Small intestine (tissue), 7 donors: ENCODE measurements at regions not wholly inside any gene's neighbourhood (a gene's known extent, or its start where the extent isn't known, plus 50 kb on each side); places are given as distances from the start of the nearest gene placed in this dataset.

ENCODE experiments used
- DNase-seq, 2 donors: peaks; one replicate each; pipeline versions ENCODE4 v3.0.0 to v3.0.0-alpha.2; 2013
- FAIRE-seq: peaks from 2 replicates; lab custom pipeline; 2012; peaks lifted over from hg19 to GRCh38; lab: Jason Lieb, UNC
- H3K27ac ChIP-seq, 3 donors: one replicate each; pipeline ENCODE4 v1.5.1; 2013; ENCODE audit warnings: low read length in 2 of 3, mild to moderate bottlenecking in 2 of 3, control low read depth in 1 of 3, inconsistent platforms in 1 of 3, low read depth in 1 of 3, moderate library complexity in 1 of 3
- H3K27me3 ChIP-seq, 3 donors: one replicate each; pipeline ENCODE4 v1.6.1; 2013; ENCODE audit warnings: low read length in 3 of 3, inconsistent platforms in 1 of 3; ENCODE audit not compliant: control insufficient read depth in 3 of 3, insufficient read depth in 3 of 3
- H3K36me3 ChIP-seq, 3 donors: one replicate each; pipeline ENCODE4 v1.6.1; 2013; ENCODE audit warnings: low read length in 3 of 3, inconsistent platforms in 1 of 3, low read depth in 1 of 3, mild to moderate bottlenecking in 1 of 3, moderate library complexity in 1 of 3; ENCODE audit not compliant: control insufficient read depth in 3 of 3, insufficient read depth in 2 of 3
- H3K4me1 ChIP-seq, 3 donors: one replicate each; pipeline ENCODE4 v1.6.1; 2013; ENCODE audit warnings: low read length in 2 of 3, inconsistent platforms in 1 of 3, low read depth in 1 of 3, mild to moderate bottlenecking in 1 of 3, moderate library complexity in 1 of 3; ENCODE audit not compliant: control insufficient read depth in 3 of 3, insufficient read depth in 2 of 3
- H3K4me3 ChIP-seq, 3 donors: one replicate each; pipeline ENCODE4 v1.5.1; 2013; ENCODE audit warnings: low read length in 3 of 3, control low read depth in 1 of 3, inconsistent platforms in 1 of 3, low read depth in 1 of 3, mild to moderate bottlenecking in 1 of 3, moderate library complexity in 1 of 3
- H3K9me3 ChIP-seq, 2 donors: one replicate each; pipeline ENCODE4 v1.6.1; 2013; ENCODE audit warnings: low read depth in 1 of 2, low read length in 1 of 2; ENCODE audit not compliant: control insufficient read depth in 2 of 2, insufficient read depth in 1 of 2
- WGBS, 3 donors: extraction: QIAGEN DNeasy Blood & Tissue Kit; methylation state at CpG; one replicate each; pipeline ENCODE4 v1.1.7; 2013; 5-methylcytosine and 5-hydroxymethylcytosine counted together
- donor health status: healthy with polysubstance abuse.
- donor health status: control.
- donor health status: control.
- donor health status: Bipolar disorder and iron deficiency.
- donor health status: healthy.

DNA sequence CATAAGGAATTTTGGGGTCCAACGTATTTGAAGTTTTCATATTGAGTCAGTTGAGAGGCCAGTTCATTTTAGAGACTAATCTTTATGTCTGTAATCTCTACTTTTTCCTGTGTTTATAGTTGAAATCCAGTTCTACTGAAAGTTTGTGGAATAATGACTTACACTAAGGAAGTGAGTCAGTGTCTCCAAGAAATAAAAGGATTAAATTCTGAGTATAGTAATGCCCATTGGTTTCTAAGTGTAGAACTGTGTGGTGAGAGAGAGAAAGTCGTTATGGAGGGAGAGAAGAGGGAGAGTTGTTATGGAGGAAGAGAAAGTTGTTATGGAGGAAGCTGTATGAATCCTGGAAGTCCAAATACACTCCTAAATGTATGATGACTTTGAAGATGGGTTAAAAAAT, 264.6 kb upstream of the HAND2 start:
- 29 to 41% (median 30%) methylated on average over 2 of the region's 2 CpGs for WGBS, 3 donors
- Histone ChIP-seq H3K27me3 (no peaks in the 10 kb centered on the region), H3K4me3 (no peak overlapping the region), H3K27ac (no peak overlapping the region), H3K36me3 (no peaks in the 10 kb centered on the region), H3K9me3 (no peaks in the 10 kb centered on the region), H3K4me1 (no peaks in the 10 kb centered on the region)
- DNase-seq: no peak
- no peak for FAIRE-seq

DNA sequence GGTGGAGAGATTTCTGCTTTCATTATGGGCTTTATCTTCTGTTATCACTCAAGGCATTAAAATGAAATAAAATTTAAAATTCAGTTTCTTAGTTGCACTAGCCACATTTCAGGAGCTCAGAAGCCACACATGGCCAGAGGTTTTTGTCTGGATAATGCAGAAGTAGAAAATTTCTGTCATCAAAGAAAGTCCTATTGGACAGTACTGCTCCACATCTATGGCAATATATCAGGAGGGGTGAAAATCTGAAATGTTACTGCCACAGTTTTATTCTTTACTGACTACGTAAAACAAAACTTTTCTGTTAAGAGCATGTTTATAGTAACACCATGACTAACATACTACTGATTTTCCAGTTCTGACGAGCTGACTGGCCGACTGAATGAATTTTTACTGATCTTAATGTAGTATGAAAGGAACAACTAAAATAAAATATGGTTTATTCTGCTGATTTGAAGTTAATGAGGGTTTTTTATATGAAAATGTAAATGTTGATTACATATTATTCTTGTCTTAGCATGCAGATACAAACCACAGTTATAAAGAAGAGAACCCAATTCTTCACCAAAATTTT, 264.0 kb upstream of the HAND2 start:
- no peak overlapping the region for H3K4me3 ChIP-seq
- DNase-seq (no peak), FAIRE-seq (no peak)
- WGBS, 3 donors: 71 to 85% (median 78%) methylated on average over 3 of the region's 3 CpGs
- H3K27ac ChIP-seq: no peak overlapping the region
- no peaks in the 10 kb centered on the region for H3K36me3 ChIP-seq
- no peaks in the 10 kb centered on the region for H3K4me1 ChIP-seq
- H3K27me3 ChIP-seq: no peaks in the 10 kb centered on the region
- no peaks in the 10 kb centered on the region for H3K9me3 ChIP-seq

DNA sequence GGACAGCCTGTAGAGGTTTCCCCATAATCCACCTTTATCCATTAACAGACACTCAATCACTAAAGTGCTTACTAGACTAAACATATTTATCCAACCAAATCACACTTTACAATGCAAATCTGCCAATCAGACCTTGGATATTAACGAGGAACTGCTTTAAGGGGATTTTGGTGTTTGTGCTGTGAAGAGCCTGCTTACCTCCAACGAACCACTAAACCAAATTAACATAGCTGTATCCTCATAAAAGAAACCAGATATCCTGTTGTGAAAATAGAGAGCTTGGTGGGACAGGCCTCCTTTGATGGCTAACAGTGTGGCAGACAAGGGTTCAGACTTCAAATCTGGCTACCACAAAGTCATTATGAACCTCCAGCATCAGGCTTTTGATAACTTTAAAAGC, 252.6 kb upstream of the HAND2 start:
- H3K4me3 ChIP-seq: no peak overlapping the region
- H3K4me1 ChIP-seq: no peaks in the 10 kb centered on the region
- no peak overlapping the region for H3K27ac ChIP-seq
- H3K36me3 ChIP-seq: no peaks in the 10 kb centered on the region
- peaks cover 0 to 15% of the 10 kb centered on the region in 2 donors for H3K9me3 ChIP-seq
- H3K27me3 ChIP-seq: no peaks in the 10 kb centered on the region
- DNase-seq: no peak
- no peak for FAIRE-seq
- WGBS, 3 donors: 4 to 28% (median 14%) methylated on average over 2 of the region's 2 CpGs

DNA sequence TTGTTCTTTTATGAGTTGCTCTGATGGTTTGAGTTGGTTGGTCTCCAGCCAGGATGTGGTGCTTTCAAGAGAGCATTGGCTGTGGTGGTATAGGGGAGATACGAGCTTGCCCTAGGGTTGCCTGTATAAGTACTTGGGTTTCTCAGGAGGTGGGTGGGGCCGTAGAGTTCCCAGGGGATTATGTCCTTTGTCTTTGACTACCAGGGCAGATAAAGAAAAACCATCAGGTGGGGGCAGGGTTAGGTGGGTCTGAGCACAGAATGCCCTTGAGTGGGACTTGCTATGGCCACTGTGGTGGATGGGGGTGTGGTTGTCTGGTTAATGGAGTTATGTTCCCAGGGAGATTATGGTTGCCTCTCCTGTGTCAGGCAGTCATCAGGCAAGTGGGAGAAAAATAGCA, 247.9 kb upstream of the HAND2 start:
- H3K9me3 ChIP-seq: peaks cover 0 to 9% of the 10 kb centered on the region in 2 donors
- no peaks in the 10 kb centered on the region for H3K4me1 ChIP-seq
- no peaks in the 10 kb centered on the region for H3K27me3 ChIP-seq
- WGBS, 3 donors: 58 to 77% (median 63%) methylated on average over 2 of the region's 2 CpGs
- H3K4me3 ChIP-seq: no peak overlapping the region
- H3K36me3 ChIP-seq: no peaks in the 10 kb centered on the region
- H3K27ac ChIP-seq: no peak overlapping the region
- DNase-seq (no peak), FAIRE-seq (no peak)

DNA sequence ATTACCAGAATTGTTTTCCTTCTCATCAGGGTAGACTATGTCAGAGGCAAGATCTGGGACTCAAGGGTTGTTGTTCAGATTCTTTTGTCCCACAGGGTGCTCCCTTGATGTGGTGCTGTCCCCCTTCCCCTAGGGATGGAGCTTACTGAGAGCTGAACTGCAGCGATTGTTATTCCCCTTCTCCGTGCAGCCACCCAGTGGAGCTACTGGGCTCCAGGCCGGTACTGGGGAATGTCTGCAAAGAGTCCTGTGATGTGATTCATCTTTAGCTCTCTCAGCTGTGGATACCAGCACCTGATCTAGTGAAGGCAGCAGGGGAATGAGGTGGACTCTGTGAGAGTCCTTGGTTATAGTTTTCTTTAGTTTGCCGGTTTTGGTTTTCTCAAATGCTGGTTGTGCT, 247.4 kb upstream of the HAND2 start:
- 78 to 81% (median 79%) methylated on average over 4 of the region's 4 CpGs for WGBS, 3 donors
- no peak overlapping the region for H3K4me3 ChIP-seq
- no peak for DNase-seq
- no peak for FAIRE-seq
- H3K4me1 ChIP-seq: no peaks in the 10 kb centered on the region
- H3K27ac ChIP-seq: no peak overlapping the region
- no peaks in the 10 kb centered on the region for H3K27me3 ChIP-seq
- H3K9me3 ChIP-seq: peaks cover 0 to 9% of the 10 kb centered on the region in 2 donors
- H3K36me3 ChIP-seq: no peaks in the 10 kb centered on the region

DNA sequence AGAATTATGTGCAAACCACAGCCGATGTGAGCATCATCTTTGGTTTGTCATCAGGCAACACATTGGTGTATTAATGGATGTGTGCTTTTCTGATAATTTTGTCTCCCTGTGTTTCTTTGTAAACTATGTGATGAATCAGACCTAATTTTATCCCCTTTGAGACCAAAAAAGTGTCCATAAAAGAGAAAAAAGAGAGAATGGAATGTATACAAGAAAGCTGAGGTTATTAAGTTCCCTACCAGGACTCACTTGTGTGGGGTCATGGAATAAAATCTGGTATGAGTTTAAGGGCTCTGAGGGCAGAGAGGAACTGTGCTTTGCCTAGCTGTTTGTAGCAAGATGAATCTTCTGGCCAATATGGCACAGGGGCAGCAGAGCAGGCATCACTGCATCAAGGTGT, 239.5 kb upstream of the HAND2 start:
- 86 to 94% (median 89%) methylated on average over 1 of the region's 1 CpG for WGBS, 3 donors
- Histone ChIP-seq H3K27ac (no peak overlapping the region), H3K27me3 (no peaks in the 10 kb centered on the region), H3K4me1 (no peaks in the 10 kb centered on the region), H3K9me3 (no peaks in the 10 kb centered on the region), H3K4me3 (no peak overlapping the region), H3K36me3 (no peaks in the 10 kb centered on the region)
- no peak for DNase-seq
- no peak for FAIRE-seq

DNA sequence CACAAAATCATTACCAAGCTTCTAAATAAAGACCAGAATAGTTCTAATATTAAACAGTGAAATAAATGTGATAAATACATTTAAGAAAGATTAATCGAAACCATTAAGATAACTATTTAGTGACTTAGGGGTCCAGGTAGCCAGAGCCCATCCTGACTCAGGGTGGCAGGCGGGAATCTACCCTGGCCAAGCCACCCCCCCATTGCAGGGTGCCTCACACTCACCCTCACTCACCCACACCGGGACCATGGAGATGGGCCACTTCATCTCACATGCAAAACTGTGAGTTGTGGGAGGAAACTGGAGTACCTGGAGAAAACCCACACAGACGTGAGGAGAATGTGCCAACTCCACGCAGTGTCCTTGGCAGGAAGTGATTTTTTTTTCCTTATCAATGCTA, 237.6 kb upstream of the HAND2 start:
- Histone ChIP-seq H3K27me3 (no peaks in the 10 kb centered on the region), H3K27ac (no peak overlapping the region), H3K4me3 (no peak overlapping the region), H3K36me3 (no peaks in the 10 kb centered on the region), H3K9me3 (no peaks in the 10 kb centered on the region), H3K4me1 (no peaks in the 10 kb centered on the region)
- 64 to 75% (median 73%) methylated on average over 5 of the region's 5 CpGs for WGBS, 3 donors
- no peak for FAIRE-seq
- DNase-seq: no peak

DNA sequence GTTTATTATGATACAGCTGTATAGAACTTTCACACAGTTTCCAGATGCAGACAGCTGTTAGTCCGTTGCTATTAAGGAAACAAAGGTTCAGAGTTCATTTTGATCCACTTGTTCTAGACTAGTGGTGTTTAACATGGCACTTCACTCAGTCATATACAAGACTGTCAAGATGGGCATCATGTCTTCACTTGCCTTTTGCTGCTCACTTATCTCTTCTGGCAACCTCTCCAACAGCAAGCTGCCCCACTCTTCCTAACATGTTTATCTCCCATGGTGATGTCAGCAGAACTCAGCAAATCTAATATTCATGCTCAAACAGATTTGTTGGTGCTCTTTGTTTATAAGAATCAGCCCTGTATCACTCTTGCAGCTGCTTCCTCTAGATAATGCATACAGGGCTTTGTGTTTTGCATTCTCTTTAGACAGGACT, 236.2 kb upstream of the HAND2 start:
- FAIRE-seq (no peak), DNase-seq (peak in 1 of 2 donors; percentile 11)
- no peak overlapping the region for H3K27ac ChIP-seq
- H3K36me3 ChIP-seq: no peaks in the 10 kb centered on the region
- H3K9me3 ChIP-seq: no peaks in the 10 kb centered on the region
- no peaks in the 10 kb centered on the region for H3K4me1 ChIP-seq
- no peak overlapping the region for H3K4me3 ChIP-seq
- no peaks in the 10 kb centered on the region for H3K27me3 ChIP-seq
- WGBS, 3 donors: 9 to 19% (median 9%) methylated on average over 1 of the region's 1 CpG

DNA sequence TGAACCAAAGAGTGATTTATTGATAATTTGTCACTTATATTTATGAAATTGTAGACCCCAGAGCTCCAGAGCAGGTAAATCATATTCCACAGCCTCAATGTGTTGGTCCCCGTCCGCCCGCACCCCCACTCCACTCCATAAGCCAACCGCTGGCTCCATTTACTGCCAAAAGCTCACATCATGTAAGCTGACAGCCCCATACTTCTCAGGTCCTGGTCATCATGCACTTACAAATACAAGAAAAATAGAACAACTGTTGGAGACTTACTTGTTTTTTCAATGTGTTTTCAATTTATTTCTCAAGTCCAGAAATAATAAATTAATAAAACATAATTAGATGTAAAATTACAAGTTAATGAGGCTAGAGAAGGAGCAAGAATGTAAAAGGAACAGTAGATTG, 235.7 kb upstream of the HAND2 start:
- 73 to 93% (median 88%) methylated on average over 4 of the region's 4 CpGs for WGBS, 3 donors
- FAIRE-seq (no peak), DNase-seq (no peak)
- H3K36me3 ChIP-seq: no peaks in the 10 kb centered on the region
- H3K4me3 ChIP-seq: no peak overlapping the region
- H3K27ac ChIP-seq: no peak overlapping the region
- no peaks in the 10 kb centered on the region for H3K4me1 ChIP-seq
- no peaks in the 10 kb centered on the region for H3K9me3 ChIP-seq
- H3K27me3 ChIP-seq: no peaks in the 10 kb centered on the region
